BLaER1 (cell line): ENCODE measurements at regions not wholly inside any gene's neighbourhood (a gene's known extent, or its start where the extent isn't known, plus 50 kb on each side); places are given as distances from the start of the nearest gene placed in this dataset.

ENCODE experiments used
- H3K27ac ChIP-seq: shearing (Covaris generic); formaldehyde crosslinking; 2 replicates; pipeline ENCODE4 v1.8.1; 2022
- H3K27me3 ChIP-seq: shearing (Covaris generic); formaldehyde crosslinking; 2 replicates; pipeline ENCODE4 v1.8.1; 2022
- H3K36me3 ChIP-seq: shearing (Covaris generic); formaldehyde crosslinking; 2 replicates; pipeline ENCODE4 v1.8.1; 2022
- H3K4me1 ChIP-seq: shearing (Covaris generic); formaldehyde crosslinking; 2 replicates; pipeline ENCODE4 v1.8.1; 2022
- H3K4me2 ChIP-seq: shearing (Covaris generic); formaldehyde crosslinking; 2 replicates; pipeline ENCODE4 v1.8.1; 2022
- H3K4me3 ChIP-seq: shearing (Covaris generic); formaldehyde crosslinking; 2 replicates; pipeline ENCODE4 v1.8.1; 2022
- H3K9ac ChIP-seq: shearing (Covaris generic); formaldehyde crosslinking; 2 replicates; pipeline ENCODE4 v1.8.1; 2022
- H3K9me3 ChIP-seq: shearing (Covaris generic); formaldehyde crosslinking; 2 replicates; pipeline ENCODE4 v1.8.1; 2022
- H4K20me1 ChIP-seq: shearing (Covaris generic); formaldehyde crosslinking; 2 replicates; pipeline ENCODE4 v1.8.1; 2022
- Cebpa-rat ChIP-seq: shearing (Covaris generic); IDR thresholded peaks from 2 replicates; pipeline ENCODE4 v1.8.1; 2022

DNA sequence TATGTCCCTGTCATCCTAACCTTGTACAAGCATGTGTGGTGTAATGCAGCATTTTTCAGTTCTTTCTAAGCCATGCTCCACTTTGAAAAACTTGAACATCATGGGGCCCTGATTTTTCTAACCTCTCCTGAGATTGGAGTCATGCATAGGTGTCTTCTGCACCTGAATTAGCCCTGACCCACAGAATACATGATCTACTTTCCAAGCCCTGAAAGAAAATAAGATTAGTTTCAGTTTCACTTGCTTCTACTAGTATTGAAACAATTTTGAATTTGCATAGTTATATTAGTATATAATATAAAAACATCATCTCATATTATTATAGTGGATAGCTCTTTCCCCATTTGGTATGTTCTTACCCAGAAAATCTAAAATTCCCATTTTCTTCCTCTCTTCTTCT is 178.2 kb downstream of the HS3ST1 start:
- Histone ChIP-seq H3K4me3 (no peak overlapping the region), H3K4me1 (no peaks in the 10 kb centered on the region), H3K27ac (no peak overlapping the region), H3K27me3 (no peaks in the 10 kb centered on the region), H3K36me3 (no peaks in the 10 kb centered on the region), H4K20me1 (no peaks in the 10 kb centered on the region), H3K4me2 (no peak overlapping the region), H3K9ac (no peak overlapping the region), H3K9me3 (no peaks in the 10 kb centered on the region; the same call in 1 of the 2 replicates)
- no peak for TF ChIP-seq Cebpa-rat

DNA sequence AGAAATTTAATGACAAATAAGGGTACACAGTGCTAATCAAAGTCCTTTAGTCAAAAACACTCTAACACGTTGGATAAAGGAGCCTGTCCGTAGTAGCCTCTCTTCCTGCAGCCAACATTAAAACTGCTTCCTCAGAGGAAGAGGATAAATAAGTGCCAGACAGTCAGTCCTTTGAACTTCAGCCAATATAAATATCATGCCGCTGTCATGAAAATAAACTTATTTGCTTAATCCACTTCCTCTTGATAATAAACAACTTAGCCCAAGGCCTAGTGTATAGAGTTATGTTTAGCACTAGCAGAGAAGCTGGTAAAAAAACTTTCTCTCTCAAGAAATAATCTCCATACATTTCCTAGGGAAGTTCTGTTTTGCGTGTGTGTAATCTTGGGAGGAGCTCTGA is 196.7 kb downstream of the HS3ST1 start:
- H3K4me2 ChIP-seq, result no peak overlapping the region
- no peaks in the 10 kb centered on the region for H4K20me1 ChIP-seq
- H3K27me3 ChIP-seq, result no peaks in the 10 kb centered on the region
- TF ChIP-seq Cebpa-rat, result no peak
- H3K4me1 ChIP-seq, result no peaks in the 10 kb centered on the region; the same call in 1 of the 2 replicates
- H3K9me3 ChIP-seq, result no peaks in the 10 kb centered on the region
- H3K36me3 ChIP-seq, result no peaks in the 10 kb centered on the region
- no peak overlapping the region for H3K9ac ChIP-seq
- no peak overlapping the region for H3K27ac ChIP-seq
- H3K4me3 ChIP-seq, result no peak overlapping the region

DNA sequence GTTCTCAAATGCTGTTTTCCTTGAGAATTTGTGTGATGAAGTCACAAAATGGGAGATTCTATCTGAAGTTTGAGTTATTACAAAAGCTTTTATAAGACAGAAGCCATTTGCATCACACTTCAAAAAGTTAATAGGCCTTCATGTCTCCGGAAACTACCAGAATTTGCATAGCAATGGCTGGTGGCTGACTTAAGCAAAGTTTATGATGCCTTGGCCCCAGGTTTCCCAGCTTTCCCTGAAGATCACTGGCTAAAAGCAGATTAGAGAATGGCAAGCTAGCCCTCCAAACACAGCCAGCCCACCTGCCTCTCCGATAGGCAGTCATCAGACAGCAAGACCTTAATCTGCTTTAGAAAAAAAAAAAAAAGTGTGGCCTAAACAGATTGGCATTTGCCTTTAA is 197.8 kb downstream of the HS3ST1 start:
- TF ChIP-seq Cebpa-rat, result no peak
- Histone ChIP-seq H3K4me3 (no peak overlapping the region), H3K27ac (no peak overlapping the region), H4K20me1 (no peaks in the 10 kb centered on the region), H3K4me1 (no peaks in the 10 kb centered on the region; the same call in 1 of the 2 replicates), H3K9ac (no peak overlapping the region), H3K4me2 (no peak overlapping the region), H3K27me3 (no peaks in the 10 kb centered on the region), H3K36me3 (no peaks in the 10 kb centered on the region), H3K9me3 (no peaks in the 10 kb centered on the region)

DNA sequence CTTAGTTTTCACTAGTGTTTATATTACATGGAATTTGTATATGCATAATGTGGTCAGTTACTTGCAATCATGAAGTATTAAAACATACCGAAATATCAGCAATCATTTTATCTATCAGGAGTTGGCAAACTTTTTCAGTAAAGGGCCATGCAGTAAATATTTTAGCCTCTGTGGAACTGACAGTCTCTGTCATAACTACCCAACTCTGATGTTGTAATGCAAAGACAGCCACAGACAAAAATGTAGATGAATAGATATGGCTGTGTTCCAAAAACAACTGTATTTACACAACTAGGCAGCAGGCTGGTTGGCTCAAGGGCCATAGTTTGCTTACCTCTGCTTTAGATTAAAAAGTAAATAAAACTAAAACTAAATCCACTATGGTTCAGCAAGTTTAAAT is 200.2 kb downstream of the HS3ST1 start:
- TF ChIP-seq Cebpa-rat, result no peak
- H3K9ac ChIP-seq, result no peak overlapping the region
- no peaks in the 10 kb centered on the region for H4K20me1 ChIP-seq
- H3K4me3 ChIP-seq, result no peak overlapping the region
- H3K4me2 ChIP-seq, result no peak overlapping the region
- no peaks in the 10 kb centered on the region for H3K9me3 ChIP-seq
- H3K36me3 ChIP-seq, result no peaks in the 10 kb centered on the region
- H3K27me3 ChIP-seq, result no peaks in the 10 kb centered on the region
- peaks cover 4% of the 10 kb centered on the region for H3K4me1 ChIP-seq
- H3K27ac ChIP-seq, result no peak overlapping the region

DNA sequence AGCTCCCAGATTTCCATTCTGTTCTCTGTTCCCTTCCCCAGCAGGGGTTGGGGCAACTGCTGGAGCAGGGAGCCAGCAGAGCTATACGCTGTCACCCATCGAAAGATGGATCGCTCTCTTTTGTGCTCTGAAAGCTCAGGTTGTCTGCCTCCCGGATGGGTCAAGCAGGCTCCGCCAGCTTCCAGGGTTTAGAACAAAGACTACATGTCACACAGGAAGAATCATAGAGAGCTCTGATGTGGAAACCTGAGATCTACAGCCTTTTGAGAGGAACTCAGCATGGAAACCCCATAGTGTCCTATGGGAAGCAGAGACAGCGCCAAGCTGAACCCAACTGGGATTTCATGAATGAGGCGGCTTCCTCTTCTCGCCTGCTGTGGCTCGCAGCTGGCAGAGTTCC is 205.4 kb downstream of the HS3ST1 start:
- Histone ChIP-seq H3K27ac (no peak overlapping the region), H3K4me2 (no peak overlapping the region), H3K36me3 (no peaks in the 10 kb centered on the region)

DNA sequence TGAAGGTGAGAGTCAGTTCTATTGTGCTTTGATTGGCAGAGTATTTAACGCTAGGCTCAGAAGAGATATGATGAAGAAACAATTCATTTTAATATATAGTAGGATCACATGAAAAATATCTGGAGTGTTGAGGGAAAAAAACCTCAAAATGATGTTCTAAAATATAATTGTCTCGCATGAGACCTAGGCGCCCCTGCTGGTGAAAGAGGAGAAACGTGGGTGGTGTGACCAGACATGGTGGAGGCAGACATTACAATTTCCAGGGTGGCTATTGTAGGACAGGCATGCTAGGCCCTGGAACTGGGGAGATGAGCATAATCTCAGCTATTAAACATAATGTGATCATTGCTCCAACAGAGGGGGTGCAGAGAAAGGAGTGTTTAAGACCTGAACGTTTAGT is 210.0 kb downstream of the HS3ST1 start:
- H3K27ac ChIP-seq, result no peak overlapping the region
- H3K36me3 ChIP-seq, result no peaks in the 10 kb centered on the region
- TF ChIP-seq Cebpa-rat, result no peak
- H3K9ac ChIP-seq, result no peak overlapping the region
- H3K4me2 ChIP-seq, result no peak overlapping the region
- no peak overlapping the region for H3K4me3 ChIP-seq
- H3K9me3 ChIP-seq, result peaks cover 8% of the 10 kb centered on the region; the same call in 1 of the 2 replicates
- H3K4me1 ChIP-seq, result peaks cover 6% of the 10 kb centered on the region; the same call in 1 of the 2 replicates
- H4K20me1 ChIP-seq, result no peaks in the 10 kb centered on the region
- no peaks in the 10 kb centered on the region for H3K27me3 ChIP-seq

More for the DNA sequence above, 205.4 kb downstream of the HS3ST1 start:
- H4K20me1 ChIP-seq, result no peaks in the 10 kb centered on the region
- H3K4me3 ChIP-seq, result no peak overlapping the region
- H3K27me3 ChIP-seq, result no peaks in the 10 kb centered on the region
- H3K4me1 ChIP-seq, result peaks cover 8% of the 10 kb centered on the region; the same call in 1 of the 2 replicates
- H3K9ac ChIP-seq, result no peak overlapping the region
- TF ChIP-seq Cebpa-rat, result no peak
- H3K9me3 ChIP-seq, result no peaks in the 10 kb centered on the region

DNA sequence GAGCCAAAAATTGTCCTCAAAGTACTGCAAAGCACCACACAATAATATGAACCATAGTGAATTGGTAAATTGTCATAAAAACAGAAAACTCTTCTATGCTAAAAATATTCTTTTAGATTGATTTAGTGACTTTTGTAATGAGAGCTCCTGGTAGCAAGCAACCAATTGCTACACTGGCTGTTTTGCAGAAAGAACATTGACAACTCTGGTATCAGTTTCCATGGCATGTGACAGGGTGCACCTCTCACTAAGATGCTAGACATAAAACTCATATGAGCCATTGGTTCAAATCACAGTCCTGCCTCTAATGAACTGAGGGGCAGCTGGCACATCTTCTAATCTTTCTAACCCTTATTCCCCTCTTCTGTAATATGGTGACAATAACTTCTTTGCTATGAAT is 212.2 kb downstream of the HS3ST1 start:
- no peaks in the 10 kb centered on the region for H3K27me3 ChIP-seq
- no peaks in the 10 kb centered on the region for H3K4me1 ChIP-seq
- no peaks in the 10 kb centered on the region for H3K36me3 ChIP-seq
- no peak overlapping the region for H3K9ac ChIP-seq
- no peak for TF ChIP-seq Cebpa-rat
- H3K4me2 ChIP-seq, result no peak overlapping the region
- H3K9me3 ChIP-seq, result peaks cover 8% of the 10 kb centered on the region; the same call in 1 of the 2 replicates
- H3K4me3 ChIP-seq, result no peak overlapping the region
- H4K20me1 ChIP-seq, result no peaks in the 10 kb centered on the region
- no peak overlapping the region for H3K27ac ChIP-seq

DNA sequence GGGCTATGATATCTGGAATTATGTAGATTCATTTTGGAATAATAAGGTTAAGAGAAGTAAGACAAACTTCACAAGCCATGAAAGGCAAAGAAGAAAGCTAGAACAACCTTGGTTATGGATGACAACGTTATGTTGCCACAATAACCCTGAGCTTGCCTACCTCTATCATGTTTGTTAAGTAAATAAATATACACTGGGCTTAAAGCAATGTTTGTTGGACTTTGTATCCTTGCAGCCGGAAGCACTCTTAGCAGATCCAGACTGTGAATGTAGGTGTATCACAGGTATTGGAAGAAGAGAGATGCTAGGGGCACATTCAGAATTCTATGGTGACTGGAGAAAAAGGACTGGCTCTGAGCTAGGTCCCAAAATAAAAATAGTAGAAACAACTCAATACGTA is 214.4 kb downstream of the HS3ST1 start:
- Histone ChIP-seq H3K4me1 (no peaks in the 10 kb centered on the region), H3K4me2 (no peak overlapping the region), H3K27ac (no peak overlapping the region), H3K9me3 (peaks cover 8% of the 10 kb centered on the region; the same call in 1 of the 2 replicates), H3K9ac (no peak overlapping the region), H4K20me1 (no peaks in the 10 kb centered on the region), H3K4me3 (no peak overlapping the region), H3K36me3 (no peaks in the 10 kb centered on the region), H3K27me3 (no peaks in the 10 kb centered on the region)
- no peak for TF ChIP-seq Cebpa-rat

DNA sequence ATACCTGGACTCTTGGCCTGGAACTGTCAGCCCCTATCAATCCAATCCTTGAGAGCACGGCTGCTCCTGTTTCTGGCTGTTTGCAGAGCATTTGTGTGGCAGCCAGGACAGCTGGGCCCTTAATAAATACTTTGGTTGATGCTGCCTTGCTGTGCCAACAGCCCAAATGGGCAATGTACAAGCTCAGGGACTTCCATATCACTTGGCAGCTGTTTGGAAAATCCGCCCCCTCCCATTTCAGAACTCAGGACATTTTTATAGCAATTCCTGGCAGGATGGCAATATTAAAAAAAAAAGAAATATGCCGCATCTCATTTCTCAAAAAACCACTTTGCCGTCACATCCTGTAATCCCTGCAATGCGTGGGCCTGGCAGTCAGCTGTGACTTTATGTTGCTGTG is 218.9 kb downstream of the HS3ST1 start:
- peaks cover 22% of the 10 kb centered on the region for H3K9me3 ChIP-seq
- TF ChIP-seq Cebpa-rat, result no peak

DNA sequence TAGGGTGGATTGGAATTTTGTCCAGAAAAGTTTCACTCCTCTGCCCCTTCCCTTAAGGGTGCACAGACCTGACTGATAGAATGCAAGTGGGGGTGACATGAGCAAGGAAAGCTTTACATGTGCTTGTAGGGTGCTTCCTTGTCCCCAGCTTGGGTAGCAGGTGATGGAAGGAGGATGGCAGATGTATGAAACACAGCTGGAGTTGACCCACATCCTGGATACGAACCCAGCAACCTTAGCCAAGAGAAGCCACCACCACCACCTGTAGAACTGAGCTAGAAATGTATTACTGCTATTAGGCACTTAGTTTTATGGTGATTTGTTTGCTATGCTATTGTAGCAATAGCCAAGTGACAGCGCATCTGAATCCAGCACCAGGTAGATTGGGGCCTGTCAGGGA is 227.4 kb downstream of the HS3ST1 start:
- Histone ChIP-seq H3K4me1 (no peaks in the 10 kb centered on the region), H3K9me3 (no peaks in the 10 kb centered on the region), H3K9ac (no peak overlapping the region), H3K4me3 (no peak overlapping the region), H3K27me3 (no peaks in the 10 kb centered on the region), H3K36me3 (no peaks in the 10 kb centered on the region), H3K4me2 (no peak overlapping the region), H4K20me1 (no peaks in the 10 kb centered on the region), H3K27ac (no peak overlapping the region)
- TF ChIP-seq Cebpa-rat, result no peak

More for the DNA sequence above, 218.9 kb downstream of the HS3ST1 start:
- no peak overlapping the region for H3K27ac ChIP-seq
- no peaks in the 10 kb centered on the region for H3K4me1 ChIP-seq
- H3K4me3 ChIP-seq, result no peak overlapping the region
- H3K36me3 ChIP-seq, result no peaks in the 10 kb centered on the region
- no peak overlapping the region for H3K4me2 ChIP-seq
- no peaks in the 10 kb centered on the region for H3K27me3 ChIP-seq
- no peaks in the 10 kb centered on the region for H4K20me1 ChIP-seq
- no peak overlapping the region for H3K9ac ChIP-seq
